Fibroblast of the conjunctiva (primary cell): ENCODE measurements at regions not wholly inside any gene's neighbourhood (a gene's known extent, or its start where the extent isn't known, plus 50 kb on each side); places are given as distances from the start of the nearest gene placed in this dataset.
"Not testable (repeated sequence)": the region's sequence is repeated elsewhere in the genome, so short reads cannot be mapped to it uniquely, and the experiment has no call there.

Source experiments
- DNase-seq: peaks from one replicate; pipeline ENCODE4 v3.0.0-alpha.2; 2010; ENCODE audit warnings: low read depth

DNA sequence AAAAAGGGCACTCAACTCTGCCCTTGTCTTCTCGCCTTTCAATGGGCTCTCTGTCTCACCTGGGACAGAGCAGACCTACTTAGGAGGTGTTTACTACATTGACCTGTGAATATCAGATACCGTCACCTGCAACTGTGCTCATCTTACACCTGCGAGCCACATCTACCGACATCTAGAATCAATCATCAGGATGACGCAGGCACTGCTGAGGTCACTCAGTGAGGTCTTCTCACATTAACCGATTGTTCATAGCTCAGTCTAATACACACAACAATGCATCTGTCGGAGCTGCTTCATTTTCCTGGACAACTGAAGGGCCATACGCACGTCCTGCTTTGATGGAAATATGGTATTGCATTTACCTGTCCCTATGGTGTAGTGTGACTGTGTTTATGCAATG, 211.9 kb downstream of the FGF9 start:
- DNase-seq: no peak

DNA sequence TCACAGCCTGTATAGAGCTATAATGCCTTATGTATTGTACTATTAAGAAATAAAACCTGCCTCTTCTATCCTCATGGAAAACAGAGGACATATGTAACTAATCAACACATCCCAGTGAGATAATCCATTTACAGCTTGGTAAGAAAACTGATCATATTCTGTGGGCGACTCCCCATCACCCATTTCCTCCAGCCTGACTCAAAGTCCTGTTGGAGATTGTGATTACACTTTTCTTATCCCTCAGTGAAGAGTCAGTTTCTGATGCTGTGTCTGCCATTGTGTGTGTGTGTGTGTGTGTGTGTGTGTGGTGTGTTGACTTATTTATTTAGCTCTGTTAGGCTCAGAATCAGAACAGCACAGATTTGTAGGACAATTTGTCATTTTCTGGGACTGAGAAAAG, 212.8 kb downstream of the FGF9 start:
- DNase-seq: no peak

DNA sequence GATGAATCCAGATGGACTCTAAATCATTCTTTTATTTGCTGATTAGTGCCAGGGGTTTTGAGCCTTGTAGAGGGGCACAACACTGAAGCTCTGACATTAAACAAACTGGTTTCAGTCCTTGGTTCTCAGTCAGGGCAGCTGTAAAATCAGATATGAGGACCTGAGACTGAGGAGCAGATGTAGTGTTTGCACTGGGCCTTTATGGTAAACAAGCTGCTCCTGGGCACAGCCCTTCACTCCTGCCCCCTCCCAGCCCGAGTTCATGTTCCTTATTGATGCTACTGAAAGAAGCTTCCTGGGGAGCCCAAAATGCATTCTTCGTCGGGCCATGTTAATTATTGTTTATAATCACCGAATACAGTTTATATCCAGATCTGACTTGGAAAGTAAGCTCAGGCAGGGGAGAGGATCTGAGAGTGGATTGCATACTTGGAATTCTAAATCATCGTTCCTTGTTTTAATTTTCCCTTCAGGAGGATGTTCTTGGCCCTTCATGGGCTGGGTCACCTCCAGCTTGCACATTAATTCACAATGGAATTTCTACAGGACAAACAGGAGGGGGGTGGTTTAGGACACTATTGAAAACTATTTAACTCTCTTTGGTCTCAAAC, 213.5 kb downstream of the FGF9 start:
- DNase-seq: no peak

DNA sequence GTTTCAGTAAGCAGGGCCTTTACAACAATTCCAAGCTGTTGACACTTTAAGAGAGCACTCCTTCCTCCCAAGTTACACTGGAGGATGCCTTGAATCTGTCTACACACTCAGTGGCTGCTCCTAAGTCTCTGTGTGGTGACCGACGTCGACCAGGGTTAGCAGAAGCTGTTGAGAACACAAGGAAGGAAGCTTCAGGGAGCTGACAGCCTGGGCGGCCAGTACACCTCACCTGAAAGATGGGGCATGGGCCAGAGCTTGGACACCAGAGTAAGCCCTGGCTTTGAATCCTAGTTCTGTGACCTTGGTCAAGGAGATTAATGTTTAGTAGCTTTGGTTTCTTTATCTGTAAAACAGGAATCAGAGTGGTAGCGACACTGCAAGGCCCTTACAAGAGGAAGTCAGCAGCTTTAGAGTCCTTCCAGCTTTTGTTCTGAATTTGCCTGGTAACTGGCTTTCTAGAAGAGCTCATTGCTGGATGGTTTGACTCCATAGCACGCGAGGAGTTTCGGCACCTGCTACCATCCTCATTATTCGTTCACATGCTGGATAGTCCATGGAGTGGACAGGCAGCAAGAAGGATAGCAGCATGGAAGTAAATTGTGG, 214.2 kb downstream of the FGF9 start:
- no peak for DNase-seq

DNA sequence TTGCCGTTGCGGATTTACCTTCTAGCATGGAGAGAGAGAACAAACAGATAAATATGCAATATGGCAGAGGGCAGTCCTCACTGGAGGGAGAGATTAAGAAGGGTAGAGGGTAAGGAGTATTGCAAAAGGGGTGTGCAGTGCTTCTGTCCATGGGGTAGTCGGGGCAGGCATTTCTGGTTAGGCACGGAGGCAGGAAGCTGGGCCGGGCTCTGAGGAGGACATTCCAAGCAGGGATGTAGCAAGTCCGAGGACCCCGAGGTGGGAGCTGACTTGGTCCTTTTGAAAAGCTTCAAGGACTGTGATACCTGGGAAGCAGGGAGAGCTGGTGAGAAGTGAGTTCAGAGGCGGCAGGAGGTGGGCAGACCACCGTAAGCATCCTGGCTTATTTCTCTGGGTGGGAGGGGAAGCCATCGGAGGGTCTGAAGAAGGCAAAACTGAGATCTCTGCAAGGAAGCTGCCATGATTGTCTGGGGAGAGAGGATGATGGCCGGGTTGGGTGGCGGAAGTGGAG, 214.9 kb downstream of the FGF9 start:
- no peak for DNase-seq

DNA sequence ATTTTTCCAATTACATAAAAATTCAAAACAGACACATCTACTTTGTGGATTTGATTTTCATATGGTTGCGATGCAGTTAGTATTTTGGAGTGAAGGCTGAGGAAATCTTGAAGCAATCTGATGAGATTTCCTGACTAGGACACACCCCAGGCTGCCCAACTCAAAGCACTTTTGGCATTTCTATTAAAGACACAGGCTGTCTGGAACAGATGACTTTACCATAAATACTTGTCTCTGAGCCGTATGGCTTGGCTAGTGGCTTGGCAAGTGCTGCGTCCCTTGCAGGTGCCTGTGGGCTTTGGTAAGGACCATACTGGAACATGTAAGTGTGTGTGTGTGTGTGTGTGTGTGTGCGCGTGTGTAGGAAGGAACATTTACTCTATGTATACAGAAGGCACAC, 218.8 kb downstream of the FGF9 start:
- no peak for DNase-seq

DNA sequence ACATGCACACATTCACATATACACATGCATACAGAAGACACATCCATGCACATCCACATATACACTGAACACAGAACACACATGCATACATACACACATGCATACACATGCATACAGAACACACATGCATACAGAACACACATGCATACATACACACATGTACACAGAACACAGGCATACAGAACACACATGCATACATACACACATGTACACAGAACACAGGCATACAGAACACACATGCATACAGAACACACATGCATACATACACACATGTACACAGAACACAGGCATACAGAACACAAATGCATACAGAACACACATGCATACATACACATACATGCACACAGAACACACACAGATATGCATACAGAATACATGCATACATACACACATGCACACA, 219.3 kb downstream of the FGF9 start:
- DNase-seq: not testable (repeated sequence)

DNA sequence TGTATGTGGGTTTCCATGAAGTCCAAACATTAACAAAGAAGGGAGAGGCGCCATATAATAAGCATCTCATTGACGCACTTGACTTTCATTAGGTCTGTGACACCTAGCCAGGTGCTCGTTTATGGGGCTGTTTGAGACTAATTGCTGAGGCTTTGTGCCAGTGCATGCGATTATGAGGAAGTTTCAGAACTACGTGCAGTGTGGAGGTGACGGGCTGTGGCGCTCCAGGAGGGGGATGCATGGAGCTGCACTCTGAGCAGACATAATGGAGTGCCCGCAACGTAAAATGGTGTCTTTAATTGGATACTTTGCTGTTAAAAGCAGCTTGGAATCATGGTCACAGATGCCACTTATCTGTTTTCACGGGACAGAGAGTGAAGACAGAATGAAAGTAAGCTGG, 223.2 kb downstream of the FGF9 start:
- no peak for DNase-seq

DNA sequence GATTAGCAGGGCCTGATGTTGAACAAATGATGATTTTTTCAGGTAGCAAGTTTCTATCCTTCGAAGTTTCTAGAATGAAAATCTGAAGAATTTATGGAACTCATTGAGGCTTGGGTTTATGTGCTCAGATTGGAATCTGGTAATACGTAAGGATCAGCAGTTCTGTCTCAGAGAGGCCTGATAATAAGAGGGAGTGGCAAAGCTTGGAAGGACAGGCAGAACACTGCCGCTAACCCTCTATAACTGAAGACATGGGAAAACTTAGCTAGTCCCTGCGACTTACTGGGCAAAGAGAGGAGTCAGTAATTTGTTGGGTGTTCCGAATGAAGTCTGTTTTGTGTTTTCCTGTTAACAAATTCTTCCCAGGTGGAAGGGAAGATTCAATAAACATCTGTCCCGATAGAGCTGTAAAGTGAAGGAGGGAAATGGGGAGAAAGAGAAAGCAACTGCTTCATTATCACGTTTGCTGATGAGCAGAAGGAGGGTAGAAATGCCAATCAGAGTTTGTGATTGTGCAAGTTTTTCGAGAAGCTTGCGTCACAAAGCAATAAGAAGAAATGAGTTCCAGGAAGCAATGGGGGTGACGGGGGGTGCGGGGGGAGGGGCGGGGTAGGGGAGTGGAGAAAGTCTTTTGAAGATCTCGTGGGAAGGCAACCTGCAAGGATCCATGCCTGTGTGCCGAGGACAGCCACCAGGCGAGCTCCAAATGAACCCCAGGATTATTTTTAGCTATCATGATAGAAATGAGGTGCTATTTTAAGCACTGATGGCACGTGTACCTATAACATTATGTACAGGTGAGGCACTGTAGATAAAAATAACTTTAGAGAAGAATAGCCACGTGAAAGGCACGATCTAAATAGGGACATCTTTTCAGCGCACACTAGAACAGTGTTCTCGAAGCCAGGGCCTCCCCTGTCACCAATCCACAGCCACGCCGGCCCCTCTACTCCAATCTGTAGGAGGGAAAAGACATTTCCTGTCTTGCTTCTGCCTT, 224.1 kb downstream of the FGF9 start:
- no peak for DNase-seq

DNA sequence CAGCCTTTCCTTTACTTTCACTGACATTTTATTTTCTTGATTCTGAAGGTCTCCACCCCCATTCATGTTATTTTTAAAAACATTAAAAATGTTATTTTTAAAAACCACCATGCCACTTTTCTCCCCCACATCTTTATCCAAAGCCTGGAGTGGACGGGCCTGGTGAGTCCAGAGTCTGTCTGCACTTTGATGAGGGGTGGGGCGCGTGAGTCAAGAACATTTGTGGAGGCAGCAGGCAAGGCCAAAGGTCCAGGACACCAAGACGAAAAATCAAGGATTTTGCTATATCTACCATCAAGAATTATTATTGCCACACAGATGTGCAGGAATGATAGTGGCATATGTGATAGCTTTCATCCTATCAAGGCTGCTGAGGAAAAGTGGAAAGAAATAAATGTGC, 224.9 kb downstream of the FGF9 start:
- DNase-seq: no peak

DNA sequence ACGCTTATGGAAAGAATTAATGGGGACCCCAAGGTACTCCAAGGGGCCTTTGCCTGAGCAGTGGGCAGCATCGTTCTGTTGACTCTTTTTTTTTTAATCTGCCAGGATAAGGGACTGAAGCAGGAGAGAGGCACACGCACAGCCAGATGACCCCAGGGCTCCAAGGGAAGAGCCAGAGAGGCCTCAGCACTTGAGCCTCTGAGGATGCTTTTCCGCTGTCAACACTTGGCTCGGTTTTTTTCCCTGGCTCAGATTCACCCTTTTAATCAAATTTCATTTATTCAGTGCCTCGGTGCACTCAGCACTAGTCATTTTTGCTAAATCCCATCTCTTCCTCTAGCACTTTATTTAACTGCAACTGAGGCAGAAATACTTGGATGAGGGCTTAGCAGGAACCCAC, 226.3 kb downstream of the FGF9 start:
- no peak for DNase-seq

DNA sequence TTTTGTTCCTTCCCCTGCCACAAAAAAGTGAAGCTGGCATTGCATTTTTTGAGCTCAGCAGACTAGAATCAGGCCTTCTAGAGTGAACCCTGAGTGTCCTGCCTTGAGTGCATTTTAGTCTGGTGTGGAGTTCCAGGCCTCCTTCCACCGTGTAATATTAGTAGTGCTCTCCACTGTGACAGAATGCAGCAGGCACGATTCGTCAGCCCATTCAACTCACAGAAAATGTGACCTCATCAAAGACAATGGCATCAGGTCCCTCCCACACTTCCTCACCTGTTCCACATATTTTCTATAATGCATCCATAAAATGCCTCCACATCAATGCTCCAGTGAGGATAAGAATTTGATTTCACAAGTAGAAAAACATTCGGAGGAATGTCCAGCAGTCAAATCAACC, 227.6 kb downstream of the FGF9 start:
- no peak for DNase-seq

DNA sequence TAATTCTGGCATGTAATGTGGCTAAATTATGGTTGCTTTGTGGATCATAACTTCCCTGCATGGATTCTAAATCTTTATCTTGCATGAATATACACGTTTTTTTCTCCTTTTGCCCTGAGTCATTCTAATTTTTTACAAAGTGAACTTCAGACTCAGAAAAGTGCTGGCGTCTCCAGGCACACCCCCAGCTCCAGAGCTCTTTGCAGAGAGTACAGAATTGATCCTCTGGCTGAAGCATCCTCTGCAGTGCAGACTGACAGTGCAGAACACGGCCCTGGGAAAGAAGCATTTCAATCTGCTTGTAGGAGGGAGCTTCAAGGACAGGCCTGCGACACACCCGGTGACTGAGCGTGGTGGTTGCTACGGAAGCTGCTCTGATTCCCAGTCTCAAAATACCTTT, 228.1 kb downstream of the FGF9 start:
- no peak for DNase-seq

DNA sequence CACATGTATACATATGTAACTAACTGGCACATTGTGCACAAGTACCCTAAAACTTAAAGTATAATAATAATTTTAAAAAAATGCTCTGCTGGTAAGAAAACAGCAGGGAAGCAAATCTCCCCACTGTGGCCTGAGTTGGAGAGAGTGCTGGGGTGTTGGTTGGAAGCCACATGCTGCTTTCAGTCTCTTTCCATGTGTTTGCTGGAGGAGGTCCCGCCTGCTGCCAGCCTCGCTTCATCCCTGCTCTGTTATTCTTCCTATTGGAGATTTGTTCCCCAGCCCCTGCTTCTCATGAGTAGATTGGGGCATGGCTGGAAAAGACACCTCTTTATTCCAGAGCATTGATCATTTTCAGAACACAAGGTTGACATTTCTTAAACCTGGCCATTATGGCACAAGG, 230.5 kb downstream of the FGF9 start:
- DNase-seq: no peak

DNA sequence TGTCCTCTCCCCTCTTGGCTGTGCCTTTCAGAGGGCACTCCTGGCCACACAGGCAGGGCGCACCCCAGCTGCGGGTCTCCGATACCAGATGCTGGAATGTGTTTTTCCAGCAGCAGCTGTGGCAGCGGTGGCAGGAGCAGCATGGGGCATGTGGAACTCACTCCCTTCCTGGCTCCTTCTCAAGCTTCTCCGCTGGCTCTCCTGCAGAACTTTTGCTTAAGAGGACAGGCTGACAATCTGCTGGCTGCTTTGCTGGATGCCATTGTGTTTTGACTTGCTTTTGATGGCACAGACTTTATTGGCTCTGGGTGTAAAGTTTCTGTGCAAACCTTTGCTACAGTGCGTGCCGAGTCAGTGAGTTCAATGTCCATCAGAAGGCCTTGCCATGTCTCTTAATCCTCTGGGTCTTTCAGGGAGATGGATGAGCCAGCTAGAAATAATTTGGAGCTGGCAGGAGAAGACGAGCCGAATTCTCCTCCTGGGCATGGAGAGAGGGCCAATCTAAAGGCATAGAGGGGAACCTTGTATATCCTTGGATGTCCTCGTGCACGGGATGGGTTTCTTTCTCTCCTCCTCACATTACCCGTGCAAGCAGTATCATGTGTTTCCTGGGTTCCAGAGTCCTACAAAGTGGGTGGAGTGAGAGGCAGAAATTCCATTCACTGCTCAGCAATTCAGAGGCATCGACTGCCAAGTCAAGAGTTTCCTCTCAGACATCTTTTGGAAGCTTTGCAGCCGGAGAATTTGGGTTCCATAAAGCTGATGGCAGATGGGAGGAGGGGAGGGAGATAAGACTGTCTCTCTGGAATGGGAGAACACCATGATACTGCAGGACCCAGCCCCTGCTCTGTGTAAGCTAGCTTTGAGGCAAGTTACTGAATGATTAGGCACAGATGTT, 231.2 kb downstream of the FGF9 start:
- no peak for DNase-seq

DNA sequence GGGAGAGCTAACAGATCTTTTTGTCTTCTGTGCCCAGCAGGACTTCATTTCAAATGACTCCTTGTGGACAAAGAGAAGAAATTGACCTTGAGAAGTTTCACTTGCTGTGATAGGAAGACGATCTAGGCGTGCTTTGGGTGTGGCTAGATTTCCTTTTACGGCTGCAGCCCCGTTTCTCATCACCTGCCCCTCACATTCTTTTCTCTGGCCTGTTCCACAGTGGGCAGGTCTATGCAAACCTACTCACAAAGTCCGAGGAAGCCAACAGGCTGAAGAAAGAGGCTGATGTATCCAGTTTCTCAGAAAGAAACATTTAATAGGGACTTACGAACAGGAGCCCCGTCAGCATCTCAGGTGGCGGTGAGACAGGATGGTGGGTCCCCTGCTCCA, 231.8 kb downstream of the FGF9 start:
- DNase-seq: no peak

DNA sequence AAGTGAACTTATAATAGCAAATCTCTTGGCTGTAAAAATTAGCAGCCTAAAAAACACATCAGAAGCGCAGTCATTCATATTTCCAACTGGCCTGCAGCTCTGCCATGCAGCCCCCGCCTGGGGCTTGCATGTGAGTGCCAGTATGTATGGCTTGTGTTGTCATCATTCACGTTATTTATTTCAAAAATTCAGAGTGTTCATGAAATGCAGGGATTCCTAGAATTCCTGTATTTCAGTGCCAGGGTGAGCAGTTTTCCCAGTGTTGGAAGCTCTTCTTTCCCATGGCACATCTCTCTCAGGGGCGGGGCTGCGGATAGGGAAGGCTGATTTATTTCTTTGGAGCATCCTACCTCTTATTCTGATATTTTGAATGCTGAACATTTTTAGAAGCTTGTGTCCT, 234.6 kb downstream of the FGF9 start:
- no peak for DNase-seq

DNA sequence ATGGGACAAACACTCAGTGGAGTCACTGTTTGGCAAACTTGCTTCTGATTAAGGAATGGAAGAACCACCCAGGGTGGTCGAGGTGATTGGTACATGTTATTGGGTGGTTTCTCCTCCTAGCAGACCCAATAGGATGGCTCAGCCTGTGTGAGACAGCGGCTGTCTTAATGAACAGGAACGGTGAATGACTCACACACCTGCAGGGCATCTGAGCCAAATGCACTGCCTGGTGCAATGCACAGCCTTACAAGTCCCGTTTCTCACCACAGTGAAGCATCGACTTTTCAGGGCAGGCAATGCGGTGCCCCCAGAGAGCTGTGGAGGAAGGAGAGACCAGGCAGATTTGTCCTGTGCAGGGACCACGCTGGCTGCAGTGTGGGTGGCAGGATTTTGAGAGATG, 238.5 kb downstream of the FGF9 start:
- no peak for DNase-seq

DNA sequence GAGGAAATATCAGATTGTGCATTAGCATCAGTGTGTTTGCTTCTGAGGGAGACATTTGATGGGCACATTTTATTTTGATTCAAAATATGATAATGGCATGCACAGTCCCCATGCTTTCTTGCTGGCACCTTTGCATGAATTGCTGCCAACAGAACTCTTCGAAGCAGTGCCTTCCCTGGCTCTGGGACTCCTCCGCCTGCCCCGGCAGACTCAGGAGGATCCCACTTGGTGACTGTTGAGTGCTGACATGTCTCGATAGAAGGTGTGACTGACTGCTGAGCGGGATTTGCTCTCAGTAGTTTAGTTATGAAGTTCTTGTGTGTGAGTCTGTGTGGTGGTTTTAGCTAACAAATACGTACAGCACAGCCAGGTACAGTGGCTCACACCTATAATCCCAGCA, 239.7 kb downstream of the FGF9 start:
- DNase-seq: no peak

DNA sequence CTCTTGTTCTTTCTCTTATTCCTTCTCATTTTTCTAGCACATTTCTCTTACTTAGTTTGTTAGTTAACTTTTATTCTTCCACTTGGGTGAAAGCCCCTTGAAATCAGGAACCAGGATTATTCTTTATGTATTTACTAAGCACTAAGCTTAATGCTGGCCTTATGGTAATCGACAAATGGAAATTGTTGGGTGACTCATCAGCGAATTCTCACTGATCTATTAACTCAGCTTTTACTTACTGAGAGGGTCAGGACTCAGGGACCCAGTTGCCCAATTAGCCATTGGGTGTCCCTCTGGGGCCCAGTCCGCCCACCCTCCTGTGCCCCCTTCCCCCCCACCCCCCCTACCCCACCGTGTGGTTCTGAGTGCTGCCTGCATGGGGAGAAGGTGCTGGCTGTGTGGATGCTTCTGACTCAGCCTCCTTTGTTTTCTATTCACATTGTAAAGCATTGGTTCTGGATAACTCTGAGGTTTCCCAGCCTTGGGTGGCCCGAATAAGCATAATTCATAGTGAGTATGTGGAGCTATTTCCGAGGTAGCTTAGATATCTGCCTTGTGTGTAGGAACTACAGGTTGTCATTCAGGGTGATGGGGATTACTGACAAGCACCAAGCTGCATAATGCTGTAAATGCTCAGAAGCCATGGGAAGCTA, 240.9 kb downstream of the FGF9 start:
- DNase-seq: no peak

DNA sequence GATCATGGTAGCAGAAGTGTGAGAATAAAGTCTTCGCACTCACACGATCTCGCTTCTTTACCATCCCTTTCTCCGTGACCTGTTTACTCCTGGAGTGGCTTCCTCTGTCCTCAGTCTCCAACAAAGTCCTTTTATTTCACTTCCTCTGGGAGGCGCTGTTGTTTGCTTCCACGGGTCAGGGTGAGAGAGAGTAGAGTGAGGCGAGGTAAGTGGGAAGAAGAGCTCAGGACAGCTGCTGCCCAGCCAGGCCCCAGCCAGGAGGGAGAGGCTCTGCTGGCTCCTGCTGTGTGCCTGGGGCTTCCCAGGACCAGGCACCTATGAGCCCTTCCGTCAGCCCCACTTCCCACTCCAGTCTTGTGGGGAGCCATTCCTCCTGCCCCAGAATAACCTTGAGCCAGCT, 242.1 kb downstream of the FGF9 start:
- DNase-seq: no peak
